AG04449 (cell line): ENCODE measurements at regions not wholly inside any gene's neighbourhood (a gene's known extent, or its start where the extent isn't known, plus 50 kb on each side); places are given as distances from the start of the nearest gene placed in this dataset.
"Not testable (repeated sequence)": the region's sequence is repeated elsewhere in the genome, so short reads cannot be mapped to it uniquely, and the experiment has no call there.

Source experiments
- CTCF ChIA-PET: fragments of 350-600 bp; formaldehyde crosslinking; extraction: SDS; loops from one replicate; lab custom pipeline; 2021; ENCODE audit warnings: antibody characterized with exemption; lab: Yijun Ruan, JAX
- POLR2A ChIA-PET: fragments of 400-600, 350-600 bp; formaldehyde crosslinking; extraction: SDS; loops from one replicate; lab custom pipeline; 2020; ENCODE audit warnings: antibody characterized with exemption, inconsistent platforms; lab: Yijun Ruan, JAX
- DNase-seq: peaks from one replicate; pipeline ENCODE4 v3.0.0-alpha.2; 2010; ENCODE audit warnings: low read depth, low spot score
- H3K4me3 ChIP-seq: 2 replicates; pipeline ENCODE4 v1.5.1; 2011; ENCODE audit warnings: low read depth, mild to moderate bottlenecking, control low read depth, low read length
- TF ChIP-seq, protein P1 (sequence below): IDR thresholded peaks from one replicate; pipeline ENCODE4 v1.5.1; 2011; ENCODE audit warnings: mild to moderate bottlenecking, moderate library complexity, low read length, control low read depth, inconsistent platforms; ENCODE audit not compliant: insufficient read depth; ENCODE audit errors: missing control alignments

DNA sequence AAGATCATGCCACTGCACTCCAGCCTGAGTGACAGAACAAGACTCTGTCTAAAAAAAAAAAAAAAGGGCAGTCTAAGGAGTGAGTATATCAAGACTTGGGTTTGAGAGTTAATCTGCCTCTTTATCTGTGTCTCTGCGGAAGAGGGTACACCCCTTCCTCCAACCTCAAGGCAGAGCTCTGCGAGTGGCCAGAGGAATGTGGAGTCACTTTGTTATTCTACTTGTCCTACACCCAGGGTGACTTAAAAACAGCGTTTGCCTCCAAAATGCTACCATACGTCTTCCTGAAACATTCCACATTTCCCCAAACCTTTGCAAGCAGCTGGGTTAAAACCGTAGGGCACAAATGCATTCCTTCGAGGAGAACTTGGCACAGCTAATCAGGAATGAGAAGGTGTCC is 199.9 kb downstream of the SHOX start:
- no peak for DNase-seq
- TF ChIP-seq, protein P1, sequence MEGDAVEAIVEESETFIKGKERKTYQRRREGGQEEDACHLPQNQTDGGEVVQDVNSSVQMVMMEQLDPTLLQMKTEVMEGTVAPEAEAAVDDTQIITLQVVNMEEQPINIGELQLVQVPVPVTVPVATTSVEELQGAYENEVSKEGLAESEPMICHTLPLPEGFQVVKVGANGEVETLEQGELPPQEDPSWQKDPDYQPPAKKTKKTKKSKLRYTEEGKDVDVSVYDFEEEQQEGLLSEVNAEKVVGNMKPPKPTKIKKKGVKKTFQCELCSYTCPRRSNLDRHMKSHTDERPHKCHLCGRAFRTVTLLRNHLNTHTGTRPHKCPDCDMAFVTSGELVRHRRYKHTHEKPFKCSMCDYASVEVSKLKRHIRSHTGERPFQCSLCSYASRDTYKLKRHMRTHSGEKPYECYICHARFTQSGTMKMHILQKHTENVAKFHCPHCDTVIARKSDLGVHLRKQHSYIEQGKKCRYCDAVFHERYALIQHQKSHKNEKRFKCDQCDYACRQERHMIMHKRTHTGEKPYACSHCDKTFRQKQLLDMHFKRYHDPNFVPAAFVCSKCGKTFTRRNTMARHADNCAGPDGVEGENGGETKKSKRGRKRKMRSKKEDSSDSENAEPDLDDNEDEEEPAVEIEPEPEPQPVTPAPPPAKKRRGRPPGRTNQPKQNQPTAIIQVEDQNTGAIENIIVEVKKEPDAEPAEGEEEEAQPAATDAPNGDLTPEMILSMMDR, result no peak
- H3K4me3 ChIP-seq, result no peak overlapping the region
- ChIA-PET POLR2A (no interaction called here), CTCF (no interaction called here)

DNA sequence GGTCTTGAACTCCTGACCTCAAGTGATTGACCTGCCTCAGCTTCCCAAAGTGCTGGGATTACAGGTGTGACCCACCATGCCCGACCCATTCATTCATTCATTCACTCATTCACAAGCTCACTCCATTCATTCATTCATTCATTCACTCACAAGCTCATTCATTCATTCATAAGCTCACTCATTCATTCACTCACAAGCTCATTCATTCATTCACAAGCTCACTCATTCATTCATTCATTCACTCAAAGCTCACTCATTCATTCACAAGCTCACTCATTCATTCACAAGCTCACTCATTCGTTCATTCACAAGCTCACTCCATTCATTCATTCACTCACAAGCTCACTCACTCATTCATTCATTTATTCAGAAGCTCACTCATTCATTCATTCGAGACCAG is 198.6 kb downstream of the SHOX start:
- POLR2A ChIA-PET, result no interaction called here
- DNase-seq, result no peak
- CTCF ChIA-PET, result no interaction called here
- TF ChIP-seq, protein P1, result no peak
- no peak overlapping the region for H3K4me3 ChIP-seq

DNA sequence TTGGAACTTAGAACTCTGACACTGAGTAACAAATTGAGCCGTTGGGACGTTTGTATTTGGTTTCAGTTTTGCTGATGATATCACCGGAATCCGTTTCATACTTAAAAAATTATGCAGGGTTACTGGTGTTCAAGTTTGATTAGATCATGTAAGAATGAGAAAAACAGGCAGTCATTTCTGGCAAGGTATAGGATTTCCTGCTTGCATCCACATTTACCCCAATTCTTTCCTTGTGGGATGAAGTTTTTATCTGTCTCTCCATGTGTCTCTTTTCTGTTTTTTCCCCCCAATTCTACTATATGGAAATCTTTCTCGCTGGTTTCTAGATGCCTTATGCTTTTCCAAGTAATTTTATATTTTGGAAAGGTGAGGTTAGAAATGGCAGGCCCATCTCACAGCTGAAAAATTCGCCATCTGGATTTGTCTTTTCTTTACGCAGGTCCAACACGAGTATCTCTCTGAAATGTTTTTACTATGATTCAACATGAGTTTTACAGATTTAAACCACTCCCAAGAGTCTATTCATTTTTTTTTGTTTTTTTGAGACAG is 197.9 kb downstream of the SHOX start:
- ChIA-PET CTCF (no interaction called here), POLR2A (no interaction called here)
- no peak overlapping the region for H3K4me3 ChIP-seq
- TF ChIP-seq, protein P1, result no peak
- no peak for DNase-seq

DNA sequence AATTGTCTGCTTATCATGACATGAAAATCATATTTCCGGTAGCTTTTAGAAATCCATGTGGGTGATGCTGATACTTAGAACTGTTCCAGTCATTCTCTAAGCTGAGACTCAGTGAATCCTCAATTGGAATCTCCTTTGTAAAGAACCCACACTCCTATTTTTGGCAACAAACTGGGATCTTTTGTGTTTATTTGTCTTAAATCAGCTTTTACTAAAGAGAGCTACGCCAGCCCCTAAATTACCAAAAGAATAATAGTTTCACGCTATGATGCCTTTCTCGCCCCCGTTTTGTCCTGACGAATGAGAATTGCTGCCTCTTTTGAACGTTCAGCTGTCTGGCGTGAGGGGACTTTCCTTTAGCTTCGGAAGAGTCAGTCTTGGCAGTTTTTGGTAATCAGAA is 195.9 kb downstream of the SHOX start:
- CTCF ChIA-PET, result no interaction called here
- no peak overlapping the region for H3K4me3 ChIP-seq
- no peak for DNase-seq
- TF ChIP-seq, protein P1, result no peak
- POLR2A ChIA-PET, result no interaction called here

DNA sequence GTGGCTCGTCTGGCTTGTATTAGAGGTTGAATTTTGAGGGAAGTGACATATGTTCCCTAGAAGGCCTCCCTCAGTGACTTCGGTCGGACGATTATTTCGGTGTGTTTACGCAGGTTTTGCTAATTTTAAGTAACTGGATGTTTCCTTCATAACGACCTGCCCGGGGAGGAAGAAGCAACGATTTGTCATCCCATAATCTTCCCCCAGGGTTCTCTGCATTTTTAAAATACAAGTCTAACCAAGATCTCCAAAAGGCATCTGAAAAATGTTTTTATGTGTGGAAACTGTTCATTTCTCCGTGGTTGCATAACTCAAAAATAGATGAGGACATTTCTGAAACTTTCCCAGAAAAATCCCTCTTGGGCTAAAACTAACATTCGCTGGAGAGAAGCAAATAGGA is 195.4 kb downstream of the SHOX start:
- TF ChIP-seq, protein P1, result no peak
- ChIA-PET CTCF (no interaction called here), POLR2A (no interaction called here)
- DNase-seq, result peak; percentile 41
- H3K4me3 ChIP-seq, result no peak overlapping the region

DNA sequence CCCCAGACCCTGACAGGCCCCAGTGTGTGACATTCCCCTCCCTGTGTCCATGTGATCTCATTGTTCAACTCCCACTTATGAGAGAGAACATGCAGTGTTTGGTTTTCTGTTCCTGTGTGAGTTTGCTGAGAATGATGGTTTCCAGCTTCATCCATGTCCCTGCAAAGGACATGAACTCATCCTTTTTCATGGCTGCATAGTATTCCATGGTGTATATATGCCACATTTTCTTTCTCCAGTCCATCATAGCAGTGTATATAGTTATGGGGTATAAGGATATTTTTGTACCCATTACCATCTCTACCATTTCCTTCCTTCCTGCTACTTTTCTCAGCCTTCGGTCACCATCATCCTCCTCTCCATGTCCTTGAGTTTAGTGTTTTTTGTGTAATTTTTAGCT is 192.5 kb downstream of the SHOX start:
- H3K4me3 ChIP-seq, POLR2A ChIA-PET, DNase-seq, CTCF ChIA-PET: not testable (repeated sequence)

DNA sequence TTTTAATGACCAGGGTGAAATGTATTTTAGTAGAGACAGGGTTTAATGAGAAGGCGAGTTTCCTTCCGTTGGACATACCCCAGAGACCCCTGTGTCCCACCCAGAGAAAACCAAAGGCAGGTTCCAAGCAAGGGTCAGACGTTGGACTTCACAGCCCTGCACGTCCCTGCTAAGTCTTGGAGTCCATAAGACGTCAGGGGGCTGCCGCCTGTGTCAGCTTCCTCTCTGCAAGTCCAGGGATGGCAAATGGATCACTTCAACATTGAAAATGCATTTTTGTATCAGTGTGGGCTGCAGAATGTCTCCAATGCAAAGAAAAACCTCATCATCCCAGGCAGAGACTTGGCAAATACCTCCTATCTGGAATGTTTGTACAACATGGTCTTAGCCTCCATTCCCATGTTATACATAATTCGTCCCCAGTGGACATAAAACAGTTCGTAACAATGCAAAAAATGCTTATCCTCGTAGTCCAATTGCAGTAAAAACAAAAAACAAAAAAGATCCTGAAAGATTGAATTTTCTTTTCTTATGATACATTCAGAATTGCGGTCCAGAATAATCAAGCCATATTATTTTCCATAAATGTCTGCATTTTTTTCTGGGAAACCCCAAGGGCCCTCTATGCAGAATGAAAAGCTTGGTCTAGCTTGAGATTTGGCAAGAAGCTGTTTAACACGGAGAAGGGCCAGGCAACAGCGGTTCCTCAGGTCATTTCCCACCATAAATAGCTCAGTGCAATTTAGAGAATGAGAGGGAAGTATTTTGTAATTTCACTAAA is 190.9 kb downstream of the SHOX start:
- TF ChIP-seq, protein P1, result no peak
- no peak for DNase-seq
- POLR2A ChIA-PET, result no interaction called here
- no peak overlapping the region for H3K4me3 ChIP-seq
- CTCF ChIA-PET, result no interaction called here
